ENCODE measurements at regions not wholly inside any gene's neighbourhood (a gene's known extent, or its start where the extent isn't known, plus 50 kb on each side); places are given as distances from the start of the nearest gene placed in this dataset.

DNA sequence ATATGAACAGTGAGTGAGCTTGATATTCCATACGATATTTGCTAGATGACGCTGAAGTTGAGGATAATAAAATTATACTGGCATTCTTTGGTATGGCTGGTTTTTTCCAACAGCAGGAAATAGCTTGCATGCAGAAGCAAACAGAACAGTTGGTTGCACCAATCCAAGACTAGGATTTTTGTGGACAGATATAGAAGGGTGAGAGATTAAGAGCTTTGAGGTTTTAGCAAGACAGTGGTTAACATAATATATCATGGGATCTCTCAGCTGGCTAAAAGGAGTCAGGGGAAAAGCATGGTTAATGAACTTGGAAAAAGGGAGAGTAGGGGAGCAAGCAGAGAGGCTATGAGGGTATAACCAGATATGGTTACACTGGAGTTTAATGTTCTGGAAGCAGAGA is 127.9 kb downstream of the DHX15 start:
- TF ChIP-seq, protein P1, sequence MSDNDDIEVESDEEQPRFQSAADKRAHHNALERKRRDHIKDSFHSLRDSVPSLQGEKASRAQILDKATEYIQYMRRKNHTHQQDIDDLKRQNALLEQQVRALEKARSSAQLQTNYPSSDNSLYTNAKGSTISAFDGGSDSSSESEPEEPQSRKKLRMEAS (IDR thresholded peaks at IDR 0.05; ENCODE audit: insufficient read depth, insufficient read length): no peak
- TF ChIP-seq GATA2 (IDR thresholded peaks at IDR 0.05; ENCODE audit: insufficient read depth, insufficient read length, low read depth, low read length): no peak
- TF ChIP-seq, protein P2, sequence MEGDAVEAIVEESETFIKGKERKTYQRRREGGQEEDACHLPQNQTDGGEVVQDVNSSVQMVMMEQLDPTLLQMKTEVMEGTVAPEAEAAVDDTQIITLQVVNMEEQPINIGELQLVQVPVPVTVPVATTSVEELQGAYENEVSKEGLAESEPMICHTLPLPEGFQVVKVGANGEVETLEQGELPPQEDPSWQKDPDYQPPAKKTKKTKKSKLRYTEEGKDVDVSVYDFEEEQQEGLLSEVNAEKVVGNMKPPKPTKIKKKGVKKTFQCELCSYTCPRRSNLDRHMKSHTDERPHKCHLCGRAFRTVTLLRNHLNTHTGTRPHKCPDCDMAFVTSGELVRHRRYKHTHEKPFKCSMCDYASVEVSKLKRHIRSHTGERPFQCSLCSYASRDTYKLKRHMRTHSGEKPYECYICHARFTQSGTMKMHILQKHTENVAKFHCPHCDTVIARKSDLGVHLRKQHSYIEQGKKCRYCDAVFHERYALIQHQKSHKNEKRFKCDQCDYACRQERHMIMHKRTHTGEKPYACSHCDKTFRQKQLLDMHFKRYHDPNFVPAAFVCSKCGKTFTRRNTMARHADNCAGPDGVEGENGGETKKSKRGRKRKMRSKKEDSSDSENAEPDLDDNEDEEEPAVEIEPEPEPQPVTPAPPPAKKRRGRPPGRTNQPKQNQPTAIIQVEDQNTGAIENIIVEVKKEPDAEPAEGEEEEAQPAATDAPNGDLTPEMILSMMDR (IDR thresholded peaks at IDR 0.05; ENCODE audit: extremely low read depth in 1 of 2, insufficient read depth in 1 of 2, low read depth in 1 of 2, low read length in 2 of 2): no peak
- no peak for TF ChIP-seq FOS (IDR thresholded peaks at IDR 0.05; ENCODE audit: borderline replicate concordance, insufficient read depth, low read length)
- no peak for TF ChIP-seq POLR2A (IDR thresholded peaks at IDR 0.05; ENCODE audit: low read depth, low read length)
- no peak for TF ChIP-seq POLR2AphosphoS5 (IDR thresholded peaks at IDR 0.05; ENCODE audit: insufficient read depth, low read depth, low read length)
- no peak for TF ChIP-seq MYC (IDR thresholded peaks at IDR 0.05; ENCODE audit: low read depth, low read length)
- TF ChIP-seq EZH2 (IDR thresholded peaks at IDR 0.05; ENCODE audit: borderline replicate concordance, low read depth, low read length, severe bottlenecking): no peak

Measured in endothelial cell of umbilical vein (primary cell).